GM23248 (cell line): ENCODE measurements at regions not wholly inside any gene's neighbourhood (a gene's known extent, or its start where the extent isn't known, plus 50 kb on each side); places are given as distances from the start of the nearest gene placed in this dataset.

Source experiments
- EZH2 ChIP-seq: fragments of 200-600 bp; sonication (generic); IDR thresholded peaks from 2 replicates; pipeline ENCODE4 v1.6.1; 2018; ENCODE audit warnings: antibody characterized with exemption, mild to moderate bottlenecking; ENCODE audit not compliant: insufficient read depth, poor library complexity, severe bottlenecking
- EZH2phosphoT487 ChIP-seq: fragments of 200-600 bp; sonication (generic); IDR thresholded peaks from 2 replicates; pipeline ENCODE4 v1.6.1; 2018; ENCODE audit warnings: antibody characterized with exemption, moderate library complexity, mild to moderate bottlenecking, low read depth; ENCODE audit not compliant: insufficient read depth

DNA sequence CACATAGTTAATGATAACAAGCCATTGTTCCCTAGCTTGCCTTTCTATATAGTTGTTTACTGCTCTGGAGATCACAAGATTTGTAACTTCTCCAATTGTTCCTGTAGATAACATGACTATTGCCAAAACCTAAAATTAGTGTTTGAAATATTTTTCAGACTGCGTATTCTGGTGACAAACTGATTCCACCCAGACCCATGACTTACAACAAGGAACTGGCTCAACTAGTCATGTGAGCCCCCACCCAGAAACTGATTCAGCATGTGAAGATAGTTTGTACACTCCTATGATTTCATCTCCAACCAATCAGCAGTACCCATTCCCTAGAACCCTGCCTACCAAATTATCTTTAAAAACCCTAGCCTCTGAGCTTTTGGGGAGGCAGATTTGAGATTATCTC lies 131.4 kb upstream of the BCL9 start:
- TF ChIP-seq EZH2, result no peak
- no peak for TF ChIP-seq EZH2phosphoT487
